GM13976 (cell line): ENCODE measurements at regions not wholly inside any gene's neighbourhood (a gene's known extent, or its start where the extent isn't known, plus 50 kb on each side); places are given as distances from the start of the nearest gene placed in this dataset.

ENCODE experiments used
- DNase-seq: peaks from one replicate; pipeline ENCODE4 v3.0.0; 2012; ENCODE audit warnings: low spot score
- in situ Hi-C: fragments of 300-500 bp; cut with MboI; formaldehyde crosslinking; loops from one replicate; pipeline ENCODE4 v1.12.0; 2022; ENCODE audit warnings: low sequenced_read_pairs, mixed read lengths, inconsistent platforms; ENCODE audit not compliant: unreplicated experiment
- TF ChIP-seq, protein P1 (sequence below): IDR thresholded peaks from 2 replicates; pipeline ENCODE4 v1.5.1; 2012; ENCODE audit warnings: borderline replicate concordance, mild to moderate bottlenecking; ENCODE audit not compliant: insufficient read depth; ENCODE audit errors: extremely low read depth, missing control alignments, control extremely low read depth

DNA sequence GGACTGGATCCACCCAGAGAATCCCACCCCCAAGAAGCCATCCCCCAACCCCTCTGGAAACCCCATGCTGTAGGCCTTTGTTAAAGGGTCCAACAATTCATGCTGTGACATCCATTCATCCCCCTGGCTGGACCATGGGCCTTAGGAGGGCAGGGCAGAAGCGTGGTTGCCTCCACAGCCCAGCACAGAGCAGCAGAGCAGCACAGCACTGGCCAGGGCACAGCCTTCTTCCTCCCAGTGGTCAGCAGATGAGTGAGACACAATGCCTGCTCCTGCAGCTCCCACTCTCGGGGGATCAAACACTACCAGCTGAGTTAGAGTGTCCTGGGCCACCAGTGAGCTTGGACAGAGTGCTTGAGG lies 84.5 kb upstream of the LINC01488 start:
- TF ChIP-seq, protein P1, sequence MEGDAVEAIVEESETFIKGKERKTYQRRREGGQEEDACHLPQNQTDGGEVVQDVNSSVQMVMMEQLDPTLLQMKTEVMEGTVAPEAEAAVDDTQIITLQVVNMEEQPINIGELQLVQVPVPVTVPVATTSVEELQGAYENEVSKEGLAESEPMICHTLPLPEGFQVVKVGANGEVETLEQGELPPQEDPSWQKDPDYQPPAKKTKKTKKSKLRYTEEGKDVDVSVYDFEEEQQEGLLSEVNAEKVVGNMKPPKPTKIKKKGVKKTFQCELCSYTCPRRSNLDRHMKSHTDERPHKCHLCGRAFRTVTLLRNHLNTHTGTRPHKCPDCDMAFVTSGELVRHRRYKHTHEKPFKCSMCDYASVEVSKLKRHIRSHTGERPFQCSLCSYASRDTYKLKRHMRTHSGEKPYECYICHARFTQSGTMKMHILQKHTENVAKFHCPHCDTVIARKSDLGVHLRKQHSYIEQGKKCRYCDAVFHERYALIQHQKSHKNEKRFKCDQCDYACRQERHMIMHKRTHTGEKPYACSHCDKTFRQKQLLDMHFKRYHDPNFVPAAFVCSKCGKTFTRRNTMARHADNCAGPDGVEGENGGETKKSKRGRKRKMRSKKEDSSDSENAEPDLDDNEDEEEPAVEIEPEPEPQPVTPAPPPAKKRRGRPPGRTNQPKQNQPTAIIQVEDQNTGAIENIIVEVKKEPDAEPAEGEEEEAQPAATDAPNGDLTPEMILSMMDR = no peak
- no peak for DNase-seq
- in situ Hi-C loops = no loop called here

- DNase-seq = no peak
- TF ChIP-seq, protein P1 = no peak
- in situ Hi-C loops = no loop called here
Observed at GRCh38 chr11:69397732-69398131, 83.7 kb upstream of the LINC01488 start.

DNA sequence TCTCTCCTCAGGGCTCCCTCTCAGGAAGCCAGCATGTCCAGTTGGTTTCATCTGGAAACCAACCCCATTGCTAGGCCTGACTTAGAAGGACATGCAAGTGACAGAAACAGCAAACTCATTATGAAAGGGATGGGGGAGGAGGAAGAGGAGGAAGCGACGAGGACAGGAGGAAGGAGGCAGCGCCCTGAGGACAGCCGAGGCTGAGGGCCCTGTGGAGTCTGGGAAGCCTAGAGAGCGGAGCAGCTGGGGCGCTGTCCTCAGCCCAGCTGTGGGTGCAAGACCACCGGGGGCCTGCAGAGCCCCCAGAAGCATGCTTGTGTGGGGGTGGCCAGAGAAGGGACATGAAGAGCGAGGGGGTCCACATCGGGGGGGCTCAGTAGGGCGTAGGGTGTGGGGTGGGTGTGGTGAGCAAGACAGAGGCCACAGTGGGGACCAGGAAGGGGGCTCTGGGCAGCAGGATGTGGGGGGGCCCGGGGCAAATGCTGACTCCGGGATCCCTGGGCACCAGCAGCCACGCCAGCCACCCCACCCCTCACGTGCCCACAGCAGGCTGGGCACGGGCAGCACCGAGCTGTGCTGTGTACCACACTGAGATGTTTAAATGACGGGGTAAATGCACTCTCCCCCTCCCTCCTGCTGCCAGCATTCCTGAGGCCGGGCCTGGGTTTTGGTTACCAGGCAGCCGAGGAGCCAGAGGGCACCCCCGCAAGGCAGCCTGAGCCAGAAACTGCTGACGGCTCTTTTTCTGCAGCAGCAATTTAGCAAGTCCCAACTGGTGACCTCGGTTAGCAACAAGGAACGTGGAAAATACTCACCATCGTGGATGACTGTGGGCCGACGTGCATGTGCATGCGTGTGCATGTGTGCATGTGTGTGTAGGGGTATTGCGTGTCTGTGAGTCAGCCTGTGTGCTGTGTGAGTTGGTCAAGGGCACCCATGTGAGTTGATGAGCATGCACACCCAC lies 82.7 kb upstream of the LINC01488 start:
- TF ChIP-seq, protein P1 = no peak
- no peak for DNase-seq
- in situ Hi-C loops = no loop called here

DNA sequence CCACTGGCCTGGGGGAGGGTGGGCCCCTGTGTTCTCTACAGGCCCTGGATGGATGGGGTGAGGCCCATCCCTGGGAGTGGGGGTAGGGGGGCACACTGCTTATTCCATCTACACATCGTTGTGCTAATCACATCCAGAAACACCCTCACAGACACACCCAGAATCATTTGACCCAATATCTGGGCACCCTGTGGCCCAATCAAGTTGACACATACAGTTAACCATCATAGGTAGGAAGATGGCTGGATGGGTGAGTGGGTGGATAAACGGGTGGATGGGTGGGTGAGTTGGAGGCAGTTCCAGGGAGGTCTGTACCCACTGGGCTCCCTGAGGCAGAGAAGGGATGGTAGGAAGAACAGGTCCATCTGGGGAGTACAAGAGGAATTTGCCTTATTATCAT lies 81.3 kb upstream of the LINC01488 start:
- in situ Hi-C loops = no loop called here
- no peak for DNase-seq
- TF ChIP-seq, protein P1 = no peak

DNA sequence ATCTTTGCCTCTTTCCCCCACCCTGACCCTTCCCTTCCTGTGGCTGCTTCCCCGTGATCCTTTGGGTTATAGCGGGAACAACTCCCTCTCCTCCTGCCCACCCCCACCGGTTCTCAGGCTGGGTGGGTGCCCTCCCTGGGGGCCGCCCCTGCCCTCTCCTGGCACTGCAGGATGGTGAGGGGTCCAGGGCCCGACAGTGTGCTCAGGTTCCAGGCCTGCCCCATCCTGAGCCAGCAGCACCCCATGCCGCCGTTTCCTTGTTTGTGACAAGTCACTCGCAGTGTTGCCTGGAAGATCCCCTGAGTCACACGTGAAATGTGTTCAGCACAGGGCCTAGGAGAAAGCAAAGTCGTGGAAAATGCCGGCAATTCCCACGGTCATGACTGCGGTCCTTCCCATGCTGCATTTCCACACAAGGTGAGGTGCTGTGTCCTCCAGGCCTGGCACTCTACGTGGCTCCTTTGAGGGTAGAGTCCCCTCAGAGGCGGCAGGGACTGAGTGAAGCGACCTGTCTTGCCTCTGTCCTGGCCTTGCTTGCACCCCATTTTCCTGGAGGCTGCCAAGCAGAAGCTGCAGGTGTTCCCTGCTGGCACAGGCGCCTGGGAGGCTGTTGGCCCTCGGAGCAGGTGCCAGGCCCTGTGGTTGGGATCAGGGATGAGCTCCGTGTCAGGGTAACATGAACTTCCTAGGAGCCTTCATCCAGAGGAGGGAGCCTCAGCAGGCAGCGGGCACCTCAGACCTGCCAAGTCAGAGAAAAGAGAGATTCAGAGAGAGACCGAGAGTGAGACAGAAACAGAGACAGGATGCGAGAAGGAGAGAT lies 80.5 kb upstream of the LINC01488 start:
- in situ Hi-C loops = no loop called here
- DNase-seq = no peak
- TF ChIP-seq, protein P1 = no peak

- in situ Hi-C loops = no loop called here
- no peak for DNase-seq
- TF ChIP-seq, protein P1 = no peak
Observed at GRCh38 chr11:69401715-69402114, 79.7 kb upstream of the LINC01488 start.
